Sigmoid colon (tissue), 3 donors: ENCODE measurements at regions not wholly inside any gene's neighbourhood (a gene's known extent, or its start where the extent isn't known, plus 50 kb on each side); places are given as distances from the start of the nearest gene placed in this dataset.

ENCODE experiments used
- POLR2A ChIP-seq, 2 donors: fragments of 450-650 bp; IDR thresholded peaks; one replicate each; pipeline ENCODE4 v1.6.1; 2016; ENCODE audit warnings: antibody characterized with exemption in 2 of 2, mild to moderate bottlenecking in 2 of 2, moderate library complexity in 2 of 2
- TF ChIP-seq, protein P1 (sequence below), 4 experiments: fragments of 450-650 bp in 3 of 4; fragments of 200-600 bp in 1 of 4; IDR thresholded peaks; one replicate each; pipeline ENCODE4 v1.5.1; 2016 to 2019; ENCODE audit warnings: antibody characterized with exemption in 4 of 4, mild to moderate bottlenecking in 3 of 4, moderate library complexity in 2 of 4

DNA sequence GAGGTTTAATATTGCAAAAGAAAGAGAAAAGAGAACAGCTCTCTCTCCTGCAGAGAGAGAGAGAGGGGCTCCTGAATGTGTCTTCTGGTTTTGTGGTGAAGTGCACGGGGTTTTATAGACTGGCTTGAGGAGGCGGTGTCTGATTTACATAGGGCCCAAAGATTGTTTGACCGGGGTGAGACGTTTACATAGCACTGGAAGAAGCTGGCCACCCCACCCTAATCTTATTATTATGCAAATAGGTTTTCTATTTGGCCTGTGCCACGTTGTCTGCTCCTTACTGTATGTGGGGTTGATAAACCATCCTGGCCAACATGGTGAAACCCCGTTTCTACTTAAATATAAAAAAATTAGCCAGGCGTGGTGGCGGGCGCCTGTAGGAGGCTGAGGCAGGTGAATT lies 268.6 kb downstream of the SV2B start:
- TF ChIP-seq, protein P1, sequence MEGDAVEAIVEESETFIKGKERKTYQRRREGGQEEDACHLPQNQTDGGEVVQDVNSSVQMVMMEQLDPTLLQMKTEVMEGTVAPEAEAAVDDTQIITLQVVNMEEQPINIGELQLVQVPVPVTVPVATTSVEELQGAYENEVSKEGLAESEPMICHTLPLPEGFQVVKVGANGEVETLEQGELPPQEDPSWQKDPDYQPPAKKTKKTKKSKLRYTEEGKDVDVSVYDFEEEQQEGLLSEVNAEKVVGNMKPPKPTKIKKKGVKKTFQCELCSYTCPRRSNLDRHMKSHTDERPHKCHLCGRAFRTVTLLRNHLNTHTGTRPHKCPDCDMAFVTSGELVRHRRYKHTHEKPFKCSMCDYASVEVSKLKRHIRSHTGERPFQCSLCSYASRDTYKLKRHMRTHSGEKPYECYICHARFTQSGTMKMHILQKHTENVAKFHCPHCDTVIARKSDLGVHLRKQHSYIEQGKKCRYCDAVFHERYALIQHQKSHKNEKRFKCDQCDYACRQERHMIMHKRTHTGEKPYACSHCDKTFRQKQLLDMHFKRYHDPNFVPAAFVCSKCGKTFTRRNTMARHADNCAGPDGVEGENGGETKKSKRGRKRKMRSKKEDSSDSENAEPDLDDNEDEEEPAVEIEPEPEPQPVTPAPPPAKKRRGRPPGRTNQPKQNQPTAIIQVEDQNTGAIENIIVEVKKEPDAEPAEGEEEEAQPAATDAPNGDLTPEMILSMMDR (IDR thresholded peaks at IDR 0.05): no peak
- TF ChIP-seq POLR2A (IDR thresholded peaks at IDR 0.05): no peak
